ENCODE measurements at regions not wholly inside any gene's neighbourhood (a gene's known extent, or its start where the extent isn't known, plus 50 kb on each side); places are given as distances from the start of the nearest gene placed in this dataset.

GRCh38 chr15:31551323-31551722, 224.7 kb downstream of the KLF13 start:
- TF ChIP-seq TAF1 (IDR thresholded peaks at IDR 0.05; ENCODE audit: borderline replicate concordance, insufficient read depth, low read length) (no peak), FOXP2 (optimal IDR thresholded peaks at IDR 0.05; ENCODE audit: borderline replicate concordance, extremely low read depth, extremely low read length, insufficient read depth) (no peak)

Measured in PFSK-1 (cell line).